DOHH2 (cell line): ENCODE measurements at regions not wholly inside any gene's neighbourhood (a gene's known extent, or its start where the extent isn't known, plus 50 kb on each side); places are given as distances from the start of the nearest gene placed in this dataset.
"Not testable (repeated sequence)": the region's sequence is repeated elsewhere in the genome, so short reads cannot be mapped to it uniquely, and the experiment has no call there.

Source experiments
- H3F3A ChIP-seq: fragments of 200-600 bp; sonication (generic), shearing (Covaris generic); 2 replicates; pipeline ENCODE4 v1.6.0; 2016; ENCODE audit warnings: antibody characterized with exemption, mild to moderate bottlenecking; ENCODE audit not compliant: control insufficient read depth, insufficient read depth
- H3K27ac ChIP-seq: fragments of 200-600 bp; sonication (generic); 2 replicates; pipeline ENCODE4 v1.5.1; 2014; ENCODE audit warnings: low read depth, mild to moderate bottlenecking, low read length, moderate library complexity
- H3K27me3 ChIP-seq: fragments of 200-600 bp; sonication (generic); 2 replicates; pipeline ENCODE4 v1.6.1; 2014; ENCODE audit warnings: mild to moderate bottlenecking, low read length, mixed read lengths; ENCODE audit not compliant: control insufficient read depth
- H3K36me3 ChIP-seq: fragments of 200-600 bp; sonication (generic); 2 replicates; pipeline ENCODE4 v1.6.1; 2014; ENCODE audit warnings: mild to moderate bottlenecking, low read length, moderate library complexity, mixed read lengths; ENCODE audit not compliant: control insufficient read depth
- H3K4me1 ChIP-seq: fragments of 200-600 bp; sonication (generic); 2 replicates; pipeline ENCODE4 v1.6.1; 2014; ENCODE audit warnings: mild to moderate bottlenecking, low read length, mixed read lengths; ENCODE audit not compliant: control insufficient read depth
- H3K4me2 ChIP-seq: fragments of 200-600 bp; sonication (generic); 2 replicates; pipeline ENCODE4 v1.6.0; 2014; ENCODE audit warnings: mild to moderate bottlenecking, low read length, moderate library complexity
- H3K4me3 ChIP-seq: fragments of 200-600 bp; sonication (generic); 2 replicates; pipeline ENCODE4 v1.5.1; 2014; ENCODE audit warnings: mild to moderate bottlenecking, low read length, mixed read lengths
- H3K79me2 ChIP-seq: fragments of 200-600 bp; sonication (generic); 2 replicates; pipeline ENCODE4 v1.6.1; 2014; ENCODE audit warnings: mild to moderate bottlenecking, low read length, mixed read lengths; ENCODE audit not compliant: control insufficient read depth
- H3K9me2 ChIP-seq: fragments of 200-600 bp; sonication (generic); replicated peaks from 2 replicates; pipeline ENCODE4 v1.6.1; 2014; ENCODE audit warnings: mild to moderate bottlenecking, low read length, mixed read lengths; ENCODE audit not compliant: control insufficient read depth
- H3K9me3 ChIP-seq: fragments of 200-600 bp; sonication (generic); 2 replicates; pipeline ENCODE4 v1.6.1; 2014; ENCODE audit warnings: antibody characterized with exemption, low read length, mixed read lengths; ENCODE audit not compliant: control insufficient read depth, insufficient read depth
- H4K20me1 ChIP-seq: fragments of 200-600 bp; sonication (generic); 2 replicates; pipeline ENCODE4 v1.6.0; 2014; ENCODE audit warnings: low read depth, mild to moderate bottlenecking, antibody characterized with exemption, low read length, moderate library complexity; ENCODE audit not compliant: control insufficient read depth, insufficient read depth
- CTCF ChIP-seq: fragments of 200-600 bp; sonication (generic); IDR thresholded peaks from one replicate; pipeline ENCODE4 v1.5.1; 2014; ENCODE audit warnings: antibody characterized with exemption, mild to moderate bottlenecking, low read depth, low read length; ENCODE audit not compliant: poor library complexity, severe bottlenecking
- EZH2phosphoT487 ChIP-seq: fragments of 200-600 bp; sonication (generic); IDR thresholded peaks from 2 replicates; pipeline ENCODE4 v1.6.1; 2017; ENCODE audit warnings: borderline replicate concordance, mild to moderate bottlenecking, antibody characterized with exemption, low read length, moderate library complexity, mixed read lengths

GRCh38 chr6:48986845-48987244 lies 476.2 kb downstream of the MMUT start:
- Histone ChIP-seq H4K20me1 (no peaks in the 10 kb centered on the region), H3K4me1 (no peaks in the 10 kb centered on the region), H3K27ac (no peak overlapping the region), H3K36me3 (no peaks in the 10 kb centered on the region), H3K4me2 (no peak overlapping the region), H3K9me2 (no peaks in the 10 kb centered on the region), H3K9me3 (peaks cover 16% of the 10 kb centered on the region; the same call in 1 of the 2 replicates), H3K79me2 (no peaks in the 10 kb centered on the region), H3K4me3 (no peak overlapping the region), H3F3A (no peaks in the 10 kb centered on the region), H3K27me3 (no peaks in the 10 kb centered on the region)
- TF ChIP-seq CTCF (no peak), EZH2phosphoT487 (no peak)

- no peaks in the 10 kb centered on the region for H3K9me2 ChIP-seq
- H3F3A ChIP-seq: no peaks in the 10 kb centered on the region
- H3K4me3 ChIP-seq: no peak overlapping the region
- no peaks in the 10 kb centered on the region for H3K36me3 ChIP-seq
- TF ChIP-seq CTCF: no peak
- TF ChIP-seq EZH2phosphoT487: no peak
- no peaks in the 10 kb centered on the region for H3K27me3 ChIP-seq
- peaks cover 16% of the 10 kb centered on the region; the same call in 1 of the 2 replicates for H3K9me3 ChIP-seq
- H3K4me1 ChIP-seq: no peaks in the 10 kb centered on the region
- no peak overlapping the region for H3K4me2 ChIP-seq
- no peak overlapping the region for H3K27ac ChIP-seq
- H3K79me2 ChIP-seq: no peaks in the 10 kb centered on the region
- no peaks in the 10 kb centered on the region for H4K20me1 ChIP-seq
Measured at GRCh38 chr6:48986105-48986504, 476.9 kb downstream of the MMUT start.

GRCh38 chr6:48985025-48985424 lies 478.0 kb downstream of the MMUT start:
- no peak for TF ChIP-seq EZH2phosphoT487
- Histone ChIP-seq H3K4me1 (no peaks in the 10 kb centered on the region), H3F3A (no peaks in the 10 kb centered on the region), H3K27me3 (no peaks in the 10 kb centered on the region), H4K20me1 (no peaks in the 10 kb centered on the region), H3K79me2 (no peaks in the 10 kb centered on the region), H3K36me3 (no peaks in the 10 kb centered on the region), H3K9me2 (no peaks in the 10 kb centered on the region), H3K4me3 (no peak overlapping the region), H3K27ac (no peak overlapping the region), H3K4me2 (no peak overlapping the region), H3K9me3 (peaks cover 12% of the 10 kb centered on the region; the same call in 1 of the 2 replicates)

- H3K4me1 ChIP-seq, H3K9me3 ChIP-seq, H3K4me3 ChIP-seq, H3K27me3 ChIP-seq, H4K20me1 ChIP-seq, H3K4me2 ChIP-seq, H3K36me3 ChIP-seq, H3F3A ChIP-seq, H3K27ac ChIP-seq, H3K9me2 ChIP-seq, H3K79me2 ChIP-seq: not testable (repeated sequence)
Measured at GRCh38 chr6:48983968-48984367, 479.1 kb downstream of the MMUT start.
